ENCODE measurements at regions not wholly inside any gene's neighbourhood (a gene's known extent, or its start where the extent isn't known, plus 50 kb on each side); places are given as distances from the start of the nearest gene placed in this dataset.

DNA sequence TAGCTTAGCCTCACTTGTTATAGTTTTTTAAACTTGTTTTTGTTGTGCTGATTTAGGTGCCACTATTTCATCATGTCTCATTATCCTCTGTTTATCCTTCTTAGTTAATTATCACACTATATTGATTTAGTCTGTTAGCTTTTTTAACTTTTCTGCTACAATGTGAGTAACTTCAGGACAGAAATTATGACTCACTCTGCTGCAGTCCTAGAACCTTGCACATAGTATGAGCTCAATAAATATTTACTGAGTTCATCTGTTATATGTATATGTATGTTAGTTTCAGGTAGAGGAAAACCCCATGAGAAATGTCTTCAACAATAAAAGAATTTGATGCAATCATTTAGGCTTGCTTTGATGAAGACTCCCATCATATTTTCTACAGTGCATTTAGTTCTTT lies 224.3 kb upstream of the NAV3 start:
- H3K36me3 ChIP-seq, result no peaks in the 10 kb centered on the region
- no peaks in the 10 kb centered on the region for H3K4me1 ChIP-seq (ENCODE audit: low read depth)
- H3K27ac ChIP-seq, result no peak overlapping the region
- no peaks in the 10 kb centered on the region for H3K9me3 ChIP-seq (ENCODE audit: low read depth)
- no peaks in the 10 kb centered on the region for H3K27me3 ChIP-seq
- no peak overlapping the region for H3K4me3 ChIP-seq
- TF ChIP-seq, protein P1, sequence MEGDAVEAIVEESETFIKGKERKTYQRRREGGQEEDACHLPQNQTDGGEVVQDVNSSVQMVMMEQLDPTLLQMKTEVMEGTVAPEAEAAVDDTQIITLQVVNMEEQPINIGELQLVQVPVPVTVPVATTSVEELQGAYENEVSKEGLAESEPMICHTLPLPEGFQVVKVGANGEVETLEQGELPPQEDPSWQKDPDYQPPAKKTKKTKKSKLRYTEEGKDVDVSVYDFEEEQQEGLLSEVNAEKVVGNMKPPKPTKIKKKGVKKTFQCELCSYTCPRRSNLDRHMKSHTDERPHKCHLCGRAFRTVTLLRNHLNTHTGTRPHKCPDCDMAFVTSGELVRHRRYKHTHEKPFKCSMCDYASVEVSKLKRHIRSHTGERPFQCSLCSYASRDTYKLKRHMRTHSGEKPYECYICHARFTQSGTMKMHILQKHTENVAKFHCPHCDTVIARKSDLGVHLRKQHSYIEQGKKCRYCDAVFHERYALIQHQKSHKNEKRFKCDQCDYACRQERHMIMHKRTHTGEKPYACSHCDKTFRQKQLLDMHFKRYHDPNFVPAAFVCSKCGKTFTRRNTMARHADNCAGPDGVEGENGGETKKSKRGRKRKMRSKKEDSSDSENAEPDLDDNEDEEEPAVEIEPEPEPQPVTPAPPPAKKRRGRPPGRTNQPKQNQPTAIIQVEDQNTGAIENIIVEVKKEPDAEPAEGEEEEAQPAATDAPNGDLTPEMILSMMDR (IDR thresholded peaks at IDR 0.05; ENCODE audit: low read depth, low read length), result no peak
- no peak for DNase-seq (ENCODE audit: low read depth in 1 of 2, low spot score in 1 of 2)

DNA sequence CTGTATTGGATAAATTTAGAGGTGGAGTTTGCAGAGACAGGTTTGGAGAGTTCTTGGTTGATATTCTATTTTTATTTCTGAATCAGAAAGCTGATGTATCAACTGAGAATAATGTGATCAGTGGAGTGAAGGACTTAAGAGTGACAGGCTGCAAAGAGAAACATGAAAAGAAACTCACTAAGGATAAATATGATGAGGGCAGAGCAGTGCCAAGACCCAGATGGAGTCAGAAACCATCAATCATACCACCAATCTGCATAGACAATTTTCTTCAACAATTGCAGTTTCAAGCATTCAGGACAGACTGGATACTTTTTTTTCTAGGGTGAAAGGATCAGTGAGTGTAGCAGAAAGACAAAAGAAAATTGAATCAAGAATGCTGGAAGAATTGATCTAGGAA lies 226.7 kb upstream of the NAV3 start:
- DNase-seq (ENCODE audit: low read depth in 1 of 2, low spot score in 1 of 2), result no peak
- Histone ChIP-seq H3K4me1 (ENCODE audit: low read depth) (no peaks in the 10 kb centered on the region), H3K36me3 (no peaks in the 10 kb centered on the region), H3K27ac (no peak overlapping the region), H3K9me3 (ENCODE audit: low read depth) (no peaks in the 10 kb centered on the region), H3K27me3 (no peaks in the 10 kb centered on the region), H3K4me3 (no peak overlapping the region)
- TF ChIP-seq, protein P1 (IDR thresholded peaks at IDR 0.05; ENCODE audit: low read depth, low read length), result no peak

DNA sequence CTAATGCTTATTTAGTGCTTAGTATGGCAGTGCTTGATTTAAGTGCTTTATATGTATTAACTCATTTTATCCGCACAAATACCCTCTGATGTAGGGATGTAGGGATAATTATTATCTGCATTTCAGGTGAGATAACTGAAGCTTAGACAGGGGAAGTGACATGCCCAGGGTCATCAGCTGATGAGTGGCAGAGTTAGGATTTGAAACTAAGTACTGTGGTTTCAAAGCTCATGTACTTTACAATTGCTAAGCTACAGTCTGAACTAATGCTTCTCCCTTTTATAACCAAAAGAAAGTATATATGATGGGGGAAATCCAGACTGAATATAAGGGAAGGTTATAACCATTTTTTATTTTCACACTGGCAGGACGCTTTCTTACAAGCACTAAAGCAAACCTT lies 229.6 kb upstream of the NAV3 start:
- Histone ChIP-seq H3K4me3 (no peak overlapping the region), H3K4me1 (ENCODE audit: low read depth) (no peaks in the 10 kb centered on the region), H3K27me3 (no peaks in the 10 kb centered on the region), H3K9me3 (ENCODE audit: low read depth) (no peaks in the 10 kb centered on the region), H3K36me3 (no peaks in the 10 kb centered on the region), H3K27ac (no peak overlapping the region)
- TF ChIP-seq, protein P1 (IDR thresholded peaks at IDR 0.05; ENCODE audit: low read depth, low read length), result no peak
- no peak for DNase-seq (ENCODE audit: low read depth in 1 of 2, low spot score in 1 of 2)

DNA sequence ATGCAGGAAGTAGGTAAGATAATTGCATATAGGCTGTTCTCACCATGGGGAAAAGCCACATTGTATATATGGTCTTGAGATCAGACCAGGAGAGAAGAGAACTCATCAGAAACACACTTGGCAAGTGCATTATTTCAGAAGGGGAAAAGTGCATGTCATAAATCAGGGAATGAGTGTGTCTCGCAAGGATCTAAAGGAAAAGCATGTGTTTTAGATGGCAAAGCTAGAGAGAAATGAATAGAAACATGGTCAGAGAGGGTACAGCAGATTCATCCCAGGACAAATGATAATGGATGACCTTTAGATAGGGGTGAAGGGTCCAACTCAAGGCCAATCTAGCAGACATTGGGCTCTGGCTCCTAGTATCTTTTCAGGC lies 230.2 kb upstream of the NAV3 start:
- Histone ChIP-seq H3K4me3 (no peak overlapping the region), H3K27me3 (no peaks in the 10 kb centered on the region), H3K36me3 (no peaks in the 10 kb centered on the region), H3K4me1 (ENCODE audit: low read depth) (no peaks in the 10 kb centered on the region), H3K27ac (no peak overlapping the region), H3K9me3 (ENCODE audit: low read depth) (no peaks in the 10 kb centered on the region)
- TF ChIP-seq, protein P1 (IDR thresholded peaks at IDR 0.05; ENCODE audit: low read depth, low read length), result no peak
- DNase-seq (ENCODE audit: low read depth in 1 of 2, low spot score in 1 of 2), result no peak

DNA sequence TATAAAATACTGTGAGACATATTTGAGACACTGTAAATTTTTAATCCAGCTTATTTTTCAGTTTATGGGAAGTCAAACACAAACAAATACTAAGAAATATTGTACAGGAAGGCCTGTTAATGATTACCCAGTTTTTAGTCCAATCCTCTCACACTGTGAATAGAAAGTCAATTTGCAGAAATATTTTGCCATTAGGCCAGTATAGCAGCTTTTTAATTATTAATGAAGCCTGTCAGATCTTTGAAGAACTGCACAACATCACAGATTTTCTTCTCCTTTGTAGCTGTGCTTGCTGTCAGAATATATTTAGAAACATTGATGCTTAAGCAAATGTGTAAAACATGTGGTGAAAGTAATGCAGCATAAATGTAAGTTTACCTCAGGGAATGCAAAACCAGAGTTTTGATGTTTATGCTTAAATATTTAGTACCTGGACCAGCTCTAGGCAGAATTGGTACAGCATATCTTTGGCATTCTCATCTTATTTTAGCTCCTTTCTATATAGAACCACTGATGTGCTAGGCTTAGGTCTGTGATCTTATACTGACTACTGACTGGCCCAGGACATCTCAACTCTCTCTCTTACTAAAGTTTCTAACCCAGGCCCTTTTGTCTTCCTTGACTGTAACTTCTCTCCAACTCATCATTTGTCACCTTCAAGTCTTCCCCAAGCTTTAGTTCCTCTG lies 230.8 kb upstream of the NAV3 start:
- no peaks in the 10 kb centered on the region for H3K9me3 ChIP-seq (ENCODE audit: low read depth)
- H3K27me3 ChIP-seq, result no peaks in the 10 kb centered on the region
- H3K4me3 ChIP-seq, result no peak overlapping the region
- TF ChIP-seq, protein P1 (IDR thresholded peaks at IDR 0.05; ENCODE audit: low read depth, low read length), result no peak
- H3K36me3 ChIP-seq, result no peaks in the 10 kb centered on the region
- H3K27ac ChIP-seq, result no peak overlapping the region
- DNase-seq (ENCODE audit: low read depth in 1 of 2, low spot score in 1 of 2), result no peak
- no peaks in the 10 kb centered on the region for H3K4me1 ChIP-seq (ENCODE audit: low read depth)

All from cardiac muscle cell (in vitro differentiated cells and primary cell).